Osteoblast (primary cell): ENCODE measurements at regions not wholly inside any gene's neighbourhood (a gene's known extent, or its start where the extent isn't known, plus 50 kb on each side); places are given as distances from the start of the nearest gene placed in this dataset.

ENCODE experiments used
- DNase-seq: peaks from one replicate; pipeline ENCODE4 v3.0.0; 2011; ENCODE audit warnings: low spot score, mixed read lengths; ENCODE audit not compliant: insufficient read length; ENCODE audit errors: missing footprints
- H2AFZ ChIP-seq: 2 replicates; pipeline ENCODE4 v1.6.0; 2011; ENCODE audit warnings: mild to moderate bottlenecking, low read length
- H3K27ac ChIP-seq: 2 replicates; pipeline ENCODE4 v1.5.1; 2011; ENCODE audit warnings: mild to moderate bottlenecking, low read depth, low read length, moderate library complexity
- H3K27me3 ChIP-seq: 2 replicates; pipeline ENCODE4 v1.6.0; 2012; ENCODE audit warnings: mild to moderate bottlenecking, control low read depth, inconsistent platforms, low read length, moderate library complexity; ENCODE audit not compliant: insufficient read depth
- H3K36me3 ChIP-seq: 2 replicates; pipeline ENCODE4 v1.5.1; 2011; ENCODE audit warnings: mild to moderate bottlenecking, low read length, control low read depth, moderate library complexity; ENCODE audit not compliant: insufficient read depth
- H3K4me1 ChIP-seq: 2 replicates; pipeline ENCODE4 v1.5.1; 2011; ENCODE audit warnings: mild to moderate bottlenecking, low read length, control low read depth, moderate library complexity; ENCODE audit not compliant: insufficient read depth
- H3K4me2 ChIP-seq: 2 replicates; pipeline ENCODE4 v1.6.0; 2011; ENCODE audit warnings: mild to moderate bottlenecking, low read length; ENCODE audit not compliant: insufficient read depth
- H3K4me3 ChIP-seq: fragments of 200-600 bp; sonication (generic); 3 replicates; pipeline ENCODE4 v1.5.1; 2012; ENCODE audit warnings: mild to moderate bottlenecking, low read length, inconsistent platforms; ENCODE audit not compliant: insufficient read depth
- H3K79me2 ChIP-seq: 2 replicates; pipeline ENCODE4 v1.6.0; 2012; ENCODE audit warnings: mild to moderate bottlenecking, low read length, control low read depth, inconsistent platforms; ENCODE audit not compliant: insufficient read depth
- H3K9me3 ChIP-seq: 2 replicates; pipeline ENCODE4 v1.5.1; 2011; ENCODE audit warnings: low read depth, low read length, control low read depth
- H4K20me1 ChIP-seq: 2 replicates; pipeline ENCODE4 v1.6.0; 2012; ENCODE audit warnings: mild to moderate bottlenecking, low read length, control low read depth; ENCODE audit not compliant: insufficient read depth
- TF ChIP-seq, protein P1 (sequence below): IDR thresholded peaks from 2 replicates; pipeline ENCODE4 v1.5.1; 2011; ENCODE audit warnings: mild to moderate bottlenecking, low read depth, low read length, moderate library complexity; ENCODE audit errors: extremely low read depth

DNA sequence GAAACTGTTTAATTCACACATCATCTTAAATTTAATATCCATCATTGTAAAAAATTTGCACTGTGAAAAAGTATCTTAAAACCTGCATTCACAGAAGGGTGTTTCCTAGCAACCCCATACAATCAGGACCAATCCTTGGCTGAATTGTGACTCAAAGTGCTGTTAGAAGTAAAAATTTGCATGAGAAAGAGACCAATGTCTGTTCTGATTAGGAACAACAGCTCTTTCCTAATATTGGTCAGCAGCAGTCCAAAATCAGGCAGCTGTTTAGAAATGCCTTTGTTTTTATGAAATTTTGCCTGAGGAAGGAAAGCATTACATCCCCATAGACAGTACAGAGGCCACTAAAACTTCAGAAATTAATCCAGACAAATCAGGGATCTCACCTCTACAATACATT, 987.0 kb downstream of the HACE1 start:
- no peak overlapping the region for H3K4me3 ChIP-seq
- H3K4me2 ChIP-seq = no peak overlapping the region
- TF ChIP-seq, protein P1, sequence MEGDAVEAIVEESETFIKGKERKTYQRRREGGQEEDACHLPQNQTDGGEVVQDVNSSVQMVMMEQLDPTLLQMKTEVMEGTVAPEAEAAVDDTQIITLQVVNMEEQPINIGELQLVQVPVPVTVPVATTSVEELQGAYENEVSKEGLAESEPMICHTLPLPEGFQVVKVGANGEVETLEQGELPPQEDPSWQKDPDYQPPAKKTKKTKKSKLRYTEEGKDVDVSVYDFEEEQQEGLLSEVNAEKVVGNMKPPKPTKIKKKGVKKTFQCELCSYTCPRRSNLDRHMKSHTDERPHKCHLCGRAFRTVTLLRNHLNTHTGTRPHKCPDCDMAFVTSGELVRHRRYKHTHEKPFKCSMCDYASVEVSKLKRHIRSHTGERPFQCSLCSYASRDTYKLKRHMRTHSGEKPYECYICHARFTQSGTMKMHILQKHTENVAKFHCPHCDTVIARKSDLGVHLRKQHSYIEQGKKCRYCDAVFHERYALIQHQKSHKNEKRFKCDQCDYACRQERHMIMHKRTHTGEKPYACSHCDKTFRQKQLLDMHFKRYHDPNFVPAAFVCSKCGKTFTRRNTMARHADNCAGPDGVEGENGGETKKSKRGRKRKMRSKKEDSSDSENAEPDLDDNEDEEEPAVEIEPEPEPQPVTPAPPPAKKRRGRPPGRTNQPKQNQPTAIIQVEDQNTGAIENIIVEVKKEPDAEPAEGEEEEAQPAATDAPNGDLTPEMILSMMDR = no peak
- no peaks in the 10 kb centered on the region for H3K27me3 ChIP-seq
- no peaks in the 10 kb centered on the region for H3K79me2 ChIP-seq
- no peaks in the 10 kb centered on the region for H4K20me1 ChIP-seq
- no peak overlapping the region for H3K27ac ChIP-seq
- H3K36me3 ChIP-seq = no peaks in the 10 kb centered on the region
- H3K9me3 ChIP-seq = no peaks in the 10 kb centered on the region
- no peaks in the 10 kb centered on the region for H3K4me1 ChIP-seq
- no peak for DNase-seq
- H2AFZ ChIP-seq = no peak overlapping the region

DNA sequence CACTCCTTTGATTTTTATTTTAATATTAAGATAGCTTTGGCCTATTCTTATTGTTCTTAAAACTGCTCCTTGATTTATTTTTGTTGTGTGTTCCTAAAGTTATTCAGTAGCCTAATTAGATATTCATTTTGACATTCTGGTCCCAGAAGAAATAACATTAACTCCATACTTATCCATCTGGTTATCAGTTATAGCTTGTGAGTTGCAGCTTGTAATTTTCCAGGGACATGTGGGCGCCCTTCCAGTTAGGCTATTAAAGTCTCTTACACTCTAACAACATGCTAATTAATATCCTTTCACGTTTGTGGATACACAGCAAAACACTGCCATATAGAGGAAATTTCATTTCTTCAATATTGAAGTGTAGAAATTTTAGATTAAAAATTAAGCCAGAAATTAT, 987.5 kb downstream of the HACE1 start:
- no peaks in the 10 kb centered on the region for H3K4me1 ChIP-seq
- TF ChIP-seq, protein P1 = no peak
- no peak for DNase-seq

DNA sequence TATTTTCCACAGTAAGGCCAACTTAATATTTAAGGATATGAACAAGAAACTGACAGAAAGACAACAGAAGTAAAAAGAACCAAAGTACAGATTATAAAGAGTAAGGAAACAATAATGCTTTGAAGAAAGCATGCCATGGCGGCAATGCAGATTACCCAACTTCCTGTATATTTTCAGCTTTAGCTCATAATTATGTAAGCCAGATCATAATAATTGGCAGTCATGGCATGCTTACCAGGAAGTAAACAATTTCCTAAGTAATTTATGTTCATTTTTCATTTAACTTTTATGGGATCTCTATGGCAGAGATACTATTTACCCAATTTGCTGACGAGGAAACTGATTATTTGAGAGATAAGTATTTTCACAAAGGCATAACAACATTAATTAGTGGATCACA, 988.7 kb downstream of the HACE1 start:
- Histone ChIP-seq H3K4me1 (no peaks in the 10 kb centered on the region), H3K27ac (no peak overlapping the region), H3K4me2 (no peak overlapping the region), H3K36me3 (no peaks in the 10 kb centered on the region), H3K4me3 (no peak overlapping the region), H4K20me1 (no peaks in the 10 kb centered on the region), H3K79me2 (no peaks in the 10 kb centered on the region), H3K27me3 (no peaks in the 10 kb centered on the region), H2AFZ (no peak overlapping the region), H3K9me3 (no peaks in the 10 kb centered on the region)
- TF ChIP-seq, protein P1 = no peak
- DNase-seq = no peak

More for the DNA sequence above, 987.5 kb downstream of the HACE1 start:
- H3K36me3 ChIP-seq = no peaks in the 10 kb centered on the region
- H4K20me1 ChIP-seq = no peaks in the 10 kb centered on the region
- no peak overlapping the region for H2AFZ ChIP-seq
- no peaks in the 10 kb centered on the region for H3K27me3 ChIP-seq
- H3K4me2 ChIP-seq = no peak overlapping the region
- H3K9me3 ChIP-seq = no peaks in the 10 kb centered on the region
- H3K27ac ChIP-seq = no peak overlapping the region
- H3K4me3 ChIP-seq = no peak overlapping the region
- H3K79me2 ChIP-seq = no peaks in the 10 kb centered on the region

DNA sequence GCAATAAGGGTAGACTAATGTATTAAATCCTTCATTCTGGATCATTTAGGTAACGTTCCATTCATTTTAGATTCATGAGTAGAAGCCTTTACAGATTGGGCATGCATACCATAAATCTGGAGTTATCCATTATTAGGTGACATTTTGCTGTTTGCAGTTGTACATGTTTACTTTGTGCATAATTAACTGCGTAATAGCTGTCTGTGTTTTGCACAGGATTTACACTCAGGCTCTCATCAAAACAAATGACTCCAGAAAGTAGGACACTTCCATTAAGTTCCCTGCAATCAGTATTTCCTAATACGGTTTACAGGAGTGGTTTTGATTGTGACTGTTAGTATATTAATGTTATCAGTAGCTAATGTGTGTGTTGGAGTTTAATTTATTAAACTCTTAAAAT, 997.4 kb downstream of the HACE1 start:
- no peaks in the 10 kb centered on the region for H4K20me1 ChIP-seq
- no peaks in the 10 kb centered on the region for H3K79me2 ChIP-seq
- no peak overlapping the region for H3K4me2 ChIP-seq
- no peak for DNase-seq
- no peaks in the 10 kb centered on the region for H3K4me1 ChIP-seq
- no peak overlapping the region for H3K27ac ChIP-seq
- H3K36me3 ChIP-seq = no peaks in the 10 kb centered on the region
- no peak overlapping the region for H3K4me3 ChIP-seq
- H2AFZ ChIP-seq = no peak overlapping the region
- no peaks in the 10 kb centered on the region for H3K9me3 ChIP-seq
- TF ChIP-seq, protein P1 = no peak
- no peaks in the 10 kb centered on the region for H3K27me3 ChIP-seq
